ENCODE measurements at regions not wholly inside any gene's neighbourhood (a gene's known extent, or its start where the extent isn't known, plus 50 kb on each side); places are given as distances from the start of the nearest gene placed in this dataset.

DNA sequence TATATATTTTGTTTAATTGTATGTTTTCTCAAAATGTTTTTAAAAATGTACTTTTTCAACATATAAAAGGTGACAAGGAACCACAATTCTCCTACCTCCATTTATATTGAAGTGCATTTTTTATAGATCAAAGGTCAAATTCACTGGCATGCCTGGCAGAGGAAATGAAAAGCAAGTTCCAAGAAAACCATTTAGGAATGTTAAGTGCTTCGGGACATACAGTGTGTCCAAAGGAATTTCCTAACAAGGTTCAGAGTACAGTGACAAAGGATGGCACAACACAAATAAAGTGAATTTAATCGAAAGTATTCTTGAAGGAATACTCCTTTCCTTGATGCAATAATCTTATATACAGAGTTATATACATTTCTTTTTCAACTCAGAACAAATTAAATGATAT, 242.3 kb downstream of the CCER1 start:
- Histone ChIP-seq H3T11ph (ENCODE audit: low read length) (no peak overlapping the region), H3K9me3 (ENCODE audit: control insufficient read depth, low read depth, low read length) (no peaks in the 10 kb centered on the region), H3K27me3 (ENCODE audit: insufficient read depth, low read length) (no peaks in the 10 kb centered on the region), H2BK20ac (ENCODE audit: low read depth, low read length, poor library complexity, severe bottlenecking) (no peak overlapping the region), H3K18ac (ENCODE audit: insufficient read length, low read depth, low read length) (no peak overlapping the region), H3K79me1 (ENCODE audit: insufficient read depth, low read depth, low read length, poor library complexity, severe bottlenecking) (no peaks in the 10 kb centered on the region), H4K91ac (ENCODE audit: insufficient read length, low read depth, low read length) (no peak overlapping the region), H3K9ac (ENCODE audit: extremely low read depth, insufficient read length, low read length) (no peak overlapping the region), H2BK5ac (ENCODE audit: insufficient read length, low read length) (no peak overlapping the region), H2AFZ (ENCODE audit: low read length) (no peak overlapping the region), H2BK120ac (ENCODE audit: low read depth, low read length, poor library complexity, severe bottlenecking) (no peak overlapping the region), H3K4me2 (ENCODE audit: insufficient read depth, insufficient read length, low read length) (no peak overlapping the region), H3K14ac (ENCODE audit: insufficient read depth, low read length) (no peak overlapping the region), H2BK15ac (ENCODE audit: low read depth, low read length) (no peak overlapping the region), H3K4me1 (ENCODE audit: insufficient read depth, low read length) (no peaks in the 10 kb centered on the region), H3K56ac (ENCODE audit: insufficient read length, low read depth, low read length) (no peak overlapping the region), H3K4ac (ENCODE audit: low read depth, low read length) (no peak overlapping the region), H4K8ac (replicated peaks; ENCODE audit: insufficient read length, low read depth, low read length) (no peak overlapping the region), H4K20me1 (ENCODE audit: control insufficient read depth, insufficient read depth, insufficient read length) (no peaks in the 10 kb centered on the region), H2BK12ac (ENCODE audit: insufficient read length, low read depth, low read length) (no peak overlapping the region), H3K79me2 (ENCODE audit: insufficient read depth, low read length) (no peaks in the 10 kb centered on the region), H3K23ac (ENCODE audit: insufficient read length, low read depth, low read length) (no peak overlapping the region), H3K27ac (ENCODE audit: insufficient read length, low read depth, low read length) (no peak overlapping the region), H4K5ac (ENCODE audit: insufficient read length, low read depth, low read length) (no peak overlapping the region), H3K23me2 (ENCODE audit: insufficient read length, low read depth, low read length, poor library complexity, severe bottlenecking) (no peaks in the 10 kb centered on the region), H2AK5ac (ENCODE audit: insufficient read length, low read length) (no peak overlapping the region)
- Mint-ChIP-seq H3K9me3 (no peaks in the 10 kb centered on the region), H3K4me3 (no peak overlapping the region), H3K27ac (no peak overlapping the region), H3K36me3 (ENCODE audit: insufficient read depth in 1 of 3, low read depth in 3 of 3) (no peaks in the 10 kb centered on the region), H3K4me1 (no peaks in the 10 kb centered on the region), H3K27me3 (ENCODE audit: low read depth) (no peaks in the 10 kb centered on the region)
- TF ChIP-seq CTCF (conservative IDR thresholded peaks at IDR 0.05), result no peak
- WGBS (ENCODE audit: extremely low coverage, insufficient read length, low lambda C conversion rate), result no CpG with 5 or more reads among the region's 2 CpGs
- no peak for DNase-seq

Data from H9 (cell line).